ENCODE measurements at regions not wholly inside any gene's neighbourhood (a gene's known extent, or its start where the extent isn't known, plus 50 kb on each side); places are given as distances from the start of the nearest gene placed in this dataset.

- no peaks in the 10 kb centered on the region for H3K9me3 Mint-ChIP-seq
- H3K27ac ChIP-seq (ENCODE audit: low read depth): no peak overlapping the region
These were observed 188.3 kb downstream of the ZNF516 start for GRCh38 chr18:76306685-76307292.

GRCh38 chr18:76285866-76286265 is 209.2 kb downstream of the ZNF516 start:
- H3K4me2 ChIP-seq: no peak overlapping the region
- H3K9me2 ChIP-seq (ENCODE audit: insufficient read depth): no peaks in the 10 kb centered on the region
- no peaks in the 10 kb centered on the region for H3K79me2 ChIP-seq (replicated peaks; ENCODE audit: insufficient read depth)
- no peak for ATAC-seq
- no peaks in the 10 kb centered on the region for H3K4me1 ChIP-seq (ENCODE audit: insufficient read depth)
- no peak overlapping the region for H3K27ac Mint-ChIP-seq
- peaks cover 7% of the 10 kb centered on the region; the same call in 1 of the 3 replicates for H3K9me3 Mint-ChIP-seq
- H3K4me3 Mint-ChIP-seq: no peak overlapping the region
- H4K20me1 ChIP-seq (replicated peaks; ENCODE audit: insufficient read depth): no peaks in the 10 kb centered on the region
- peaks cover 8% of the 10 kb centered on the region for H3K27me3 Mint-ChIP-seq (ENCODE audit: insufficient read depth, low read depth, poor library complexity)
- H3K36me3 Mint-ChIP-seq (ENCODE audit: low read depth): no peaks in the 10 kb centered on the region; the same call in 2 of the 3 replicates
- DNase-seq (ENCODE audit: low spot score): no peak
- H3K27me3 ChIP-seq (ENCODE audit: insufficient read depth): no peaks in the 10 kb centered on the region
- no peak overlapping the region for H2AFZ ChIP-seq
- H3K27ac ChIP-seq (ENCODE audit: low read depth): no peak overlapping the region
- H3F3A ChIP-seq (replicated peaks; ENCODE audit: low read depth): no peaks in the 10 kb centered on the region
- no peaks in the 10 kb centered on the region for H3K4me1 Mint-ChIP-seq
- H3K4me3 ChIP-seq: no peak overlapping the region
- H3K36me3 ChIP-seq (ENCODE audit: insufficient read depth): no peaks in the 10 kb centered on the region
- no peak for TF ChIP-seq NANOG (IDR thresholded peaks at IDR 0.05; ENCODE audit: borderline replicate concordance)
- TF ChIP-seq POLR2AphosphoS5 (IDR thresholded peaks at IDR 0.05; ENCODE audit: low read depth): no peak
- no peak for TF ChIP-seq JUNB (IDR thresholded peaks at IDR 0.05; ENCODE audit: unreplicated experiment)
- TF ChIP-seq REST (IDR thresholded peaks at IDR 0.05; ENCODE audit: unreplicated experiment): no peak
- TF ChIP-seq ETS1 (IDR thresholded peaks at IDR 0.05): no peak
- no peak for TF ChIP-seq STAT1 (IDR thresholded peaks at IDR 0.05; ENCODE audit: unreplicated experiment)
- TF ChIP-seq CTCF (conservative IDR thresholded peaks at IDR 0.05; ENCODE audit: low read depth in 2 of 2): no peak

More at GRCh38 chr18:76306685-76307292, 188.3 kb downstream of the ZNF516 start:
- H3K4me3 Mint-ChIP-seq: no peak overlapping the region
- no peaks in the 10 kb centered on the region for H3K27me3 Mint-ChIP-seq (ENCODE audit: insufficient read depth, low read depth, poor library complexity)
- DNase-seq (ENCODE audit: low spot score) (peak; percentile 66), ATAC-seq (peak; percentile 38; the same call in 1 of the 3 replicates)
- no peaks in the 10 kb centered on the region for H3K36me3 ChIP-seq (ENCODE audit: insufficient read depth)
- H3K4me1 Mint-ChIP-seq: no peaks in the 10 kb centered on the region
- H3K4me2 ChIP-seq: no peak overlapping the region
- H3K79me2 ChIP-seq (replicated peaks; ENCODE audit: insufficient read depth): no peaks in the 10 kb centered on the region
- no peaks in the 10 kb centered on the region for H3K4me1 ChIP-seq (ENCODE audit: insufficient read depth)
- TF ChIP-seq NANOG (IDR thresholded peaks at IDR 0.05; ENCODE audit: borderline replicate concordance) (no peak), CTCF (conservative IDR thresholded peaks at IDR 0.05; ENCODE audit: low read depth in 2 of 2) (peak; percentile 65 to 84)
- H3K27me3 ChIP-seq (ENCODE audit: insufficient read depth): no peaks in the 10 kb centered on the region
- no peaks in the 10 kb centered on the region for H3K36me3 Mint-ChIP-seq (ENCODE audit: low read depth)
- H4K20me1 ChIP-seq (replicated peaks; ENCODE audit: insufficient read depth): no peaks in the 10 kb centered on the region
- H3K27ac Mint-ChIP-seq: no peak overlapping the region
- peak overlapping the region; percentile 70; the same call in 1 of the 2 replicates for H2AFZ ChIP-seq
- H3K4me3 ChIP-seq: no peak overlapping the region
- H3K9me2 ChIP-seq (ENCODE audit: insufficient read depth): no peaks in the 10 kb centered on the region
- no peaks in the 10 kb centered on the region for H3F3A ChIP-seq (replicated peaks; ENCODE audit: low read depth)

Data from GM23338 (cell line).